ENCODE measurements at regions not wholly inside any gene's neighbourhood (a gene's known extent, or its start where the extent isn't known, plus 50 kb on each side); places are given as distances from the start of the nearest gene placed in this dataset.

- no peak for TF ChIP-seq CTCF (IDR thresholded peaks at IDR 0.05; ENCODE audit: control extremely low read depth in 1 of 3, insufficient read depth in 1 of 3, low read depth in 1 of 3, low read length in 3 of 3)
- TF ChIP-seq TCF12 (IDR thresholded peaks at IDR 0.05; ENCODE audit: low read depth, low read length) = no peak
- TF ChIP-seq POLR2AphosphoS5 (IDR thresholded peaks at IDR 0.05; ENCODE audit: low read depth, low read length) = no peak
- no peak for TF ChIP-seq E2F6 (IDR thresholded peaks at IDR 0.05)
- no peak for TF ChIP-seq GTF2F1 (IDR thresholded peaks at IDR 0.05; ENCODE audit: borderline replicate concordance, low read depth, low read length)
Observed at GRCh38 chr9:38294220-38294960, 98.1 kb upstream of the ALDH1B1 start (continued).

All from H1 (cell line).